ENCODE measurements at regions not wholly inside any gene's neighbourhood (a gene's known extent, or its start where the extent isn't known, plus 50 kb on each side); places are given as distances from the start of the nearest gene placed in this dataset.

DNA sequence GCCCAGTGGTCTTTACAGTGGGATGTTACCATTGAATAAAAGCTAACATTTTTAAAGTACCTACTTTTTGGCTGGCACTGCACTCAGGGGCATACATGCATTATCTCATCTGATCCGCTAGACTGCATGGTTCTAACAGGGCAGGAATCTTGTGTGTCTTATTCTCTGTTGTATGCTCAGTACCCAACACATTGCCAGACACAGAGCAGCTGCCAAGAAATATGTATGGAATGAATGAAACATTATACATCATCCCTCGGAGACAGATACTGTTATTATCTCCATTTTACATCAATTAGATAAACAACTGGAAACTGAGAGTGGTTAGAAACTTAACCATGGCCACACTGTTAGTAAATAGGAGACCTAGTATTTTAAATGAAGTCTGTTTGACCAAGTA lies 74.1 kb upstream of the CDH11 start:
- no peaks in the 10 kb centered on the region for H3K4me1 ChIP-seq
- H3K9me3 ChIP-seq = no peaks in the 10 kb centered on the region
- WGBS = 45% methylated on average over 2 of the region's 2 CpGs
- no peaks in the 10 kb centered on the region for H3K27me3 ChIP-seq
- H3K36me3 ChIP-seq = no peaks in the 10 kb centered on the region
- TF ChIP-seq, protein P1, sequence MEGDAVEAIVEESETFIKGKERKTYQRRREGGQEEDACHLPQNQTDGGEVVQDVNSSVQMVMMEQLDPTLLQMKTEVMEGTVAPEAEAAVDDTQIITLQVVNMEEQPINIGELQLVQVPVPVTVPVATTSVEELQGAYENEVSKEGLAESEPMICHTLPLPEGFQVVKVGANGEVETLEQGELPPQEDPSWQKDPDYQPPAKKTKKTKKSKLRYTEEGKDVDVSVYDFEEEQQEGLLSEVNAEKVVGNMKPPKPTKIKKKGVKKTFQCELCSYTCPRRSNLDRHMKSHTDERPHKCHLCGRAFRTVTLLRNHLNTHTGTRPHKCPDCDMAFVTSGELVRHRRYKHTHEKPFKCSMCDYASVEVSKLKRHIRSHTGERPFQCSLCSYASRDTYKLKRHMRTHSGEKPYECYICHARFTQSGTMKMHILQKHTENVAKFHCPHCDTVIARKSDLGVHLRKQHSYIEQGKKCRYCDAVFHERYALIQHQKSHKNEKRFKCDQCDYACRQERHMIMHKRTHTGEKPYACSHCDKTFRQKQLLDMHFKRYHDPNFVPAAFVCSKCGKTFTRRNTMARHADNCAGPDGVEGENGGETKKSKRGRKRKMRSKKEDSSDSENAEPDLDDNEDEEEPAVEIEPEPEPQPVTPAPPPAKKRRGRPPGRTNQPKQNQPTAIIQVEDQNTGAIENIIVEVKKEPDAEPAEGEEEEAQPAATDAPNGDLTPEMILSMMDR (IDR thresholded peaks at IDR 0.05) = no peak
- TF ChIP-seq POLR2A (IDR thresholded peaks at IDR 0.05) = no peak
- TF ChIP-seq POLR2AphosphoS5 (IDR thresholded peaks at IDR 0.05) = no peak
- no peak for TF ChIP-seq EP300 (IDR thresholded peaks at IDR 0.05)
- H3K4me3 ChIP-seq = no peak overlapping the region
- no peak for DNase-seq (ENCODE audit: low spot score in 2 of 2)
- H3K27ac ChIP-seq = no peak overlapping the region

DNA sequence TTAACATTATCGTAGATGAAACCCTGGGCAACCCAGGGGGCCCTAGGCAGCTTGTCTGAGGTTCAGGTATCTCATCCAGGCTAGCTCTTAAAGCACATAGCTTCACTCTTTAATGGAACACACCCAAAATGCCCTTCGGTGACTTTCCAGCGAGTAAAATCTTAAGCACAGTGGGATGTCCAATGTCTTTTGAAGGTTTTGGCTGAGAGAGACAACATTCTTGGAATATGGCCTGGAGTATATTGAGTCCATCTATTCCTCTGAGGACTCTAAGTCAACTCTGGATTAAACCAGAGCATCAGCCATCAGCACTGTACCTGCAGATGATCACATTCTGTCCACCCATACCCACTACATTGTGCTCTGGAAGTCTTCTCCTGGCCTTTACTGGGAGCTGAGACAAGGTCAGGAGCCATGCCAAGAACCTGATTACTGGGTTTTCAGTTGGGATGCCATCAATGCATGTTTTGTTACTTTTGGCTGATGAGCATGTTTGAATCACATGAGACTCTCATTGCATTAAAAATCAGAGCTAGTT lies 63.4 kb upstream of the CDH11 start:
- 32% methylated on average over 3 of the region's 3 CpGs for WGBS
- Histone ChIP-seq H3K9me3 (no peaks in the 10 kb centered on the region), H3K36me3 (no peaks in the 10 kb centered on the region), H3K27me3 (no peaks in the 10 kb centered on the region), H3K27ac (no peak overlapping the region), H3K4me1 (no peaks in the 10 kb centered on the region), H3K4me3 (no peak overlapping the region)
- TF ChIP-seq EP300 (IDR thresholded peaks at IDR 0.05) = no peak
- TF ChIP-seq POLR2AphosphoS5 (IDR thresholded peaks at IDR 0.05) = no peak
- no peak for TF ChIP-seq POLR2A (IDR thresholded peaks at IDR 0.05)
- TF ChIP-seq, protein P1 (IDR thresholded peaks at IDR 0.05) = no peak
- DNase-seq (ENCODE audit: low spot score in 2 of 2) = no peak

DNA sequence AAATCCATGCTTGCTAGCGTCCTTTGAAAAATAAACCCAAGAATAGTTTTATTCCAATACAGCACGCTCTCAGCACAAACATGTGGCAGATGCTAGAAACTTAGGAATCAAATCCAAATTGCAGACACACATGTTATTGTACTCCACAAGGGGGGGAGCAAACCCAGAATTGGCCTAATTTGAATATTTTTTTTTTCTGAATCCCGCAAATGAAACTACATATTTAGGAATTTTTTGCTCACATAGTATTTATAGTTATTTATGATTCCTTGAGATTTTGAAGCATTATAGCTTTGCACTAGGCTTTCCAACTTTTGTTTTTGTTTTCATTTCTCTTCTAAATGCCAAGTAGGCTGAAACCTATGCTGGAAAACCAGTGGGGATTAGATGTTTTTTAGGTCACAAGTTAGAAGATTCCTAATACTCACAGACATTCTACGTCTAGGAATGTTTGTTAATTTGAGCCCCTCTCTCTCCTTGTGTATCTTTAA lies 59.3 kb upstream of the CDH11 start:
- Histone ChIP-seq H3K27ac (no peak overlapping the region), H3K9me3 (no peaks in the 10 kb centered on the region), H3K27me3 (no peaks in the 10 kb centered on the region), H3K4me3 (no peak overlapping the region), H3K36me3 (no peaks in the 10 kb centered on the region), H3K4me1 (no peaks in the 10 kb centered on the region)
- DNase-seq (ENCODE audit: low spot score in 2 of 2) = no peak
- TF ChIP-seq POLR2AphosphoS5 (IDR thresholded peaks at IDR 0.05) (no peak), EP300 (IDR thresholded peaks at IDR 0.05) (no peak), POLR2A (IDR thresholded peaks at IDR 0.05) (no peak)
- TF ChIP-seq, protein P1 (IDR thresholded peaks at IDR 0.05) = no peak
- WGBS = 54% methylated on average over 4 of the region's 4 CpGs

DNA sequence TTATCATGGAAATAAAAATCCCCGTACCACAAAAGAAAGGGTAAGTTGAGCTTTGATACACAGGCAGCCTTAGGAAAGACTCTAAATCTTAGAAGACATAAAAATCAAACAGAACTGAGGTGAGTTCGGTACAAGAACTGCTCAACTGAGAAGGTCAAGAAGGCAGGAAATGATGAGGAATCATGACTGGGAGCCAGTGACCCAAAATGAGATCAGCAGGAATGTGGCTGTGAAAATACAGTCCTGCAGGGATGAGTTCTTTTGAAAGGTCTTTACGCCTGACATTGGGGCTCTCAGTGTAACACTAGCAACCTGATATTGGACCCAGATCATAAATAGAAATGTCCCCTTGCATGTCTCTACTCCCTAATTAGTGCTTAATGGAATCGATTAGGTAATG lies 56.3 kb upstream of the CDH11 start:
- 82% methylated on average over 4 of the region's 4 CpGs for WGBS
- no peaks in the 10 kb centered on the region for H3K36me3 ChIP-seq
- no peaks in the 10 kb centered on the region for H3K9me3 ChIP-seq
- DNase-seq (ENCODE audit: low spot score in 2 of 2) = no peak
- no peaks in the 10 kb centered on the region for H3K27me3 ChIP-seq
- TF ChIP-seq EP300 (IDR thresholded peaks at IDR 0.05) (no peak), POLR2A (IDR thresholded peaks at IDR 0.05) (no peak), POLR2AphosphoS5 (IDR thresholded peaks at IDR 0.05) (no peak)
- TF ChIP-seq, protein P1 (IDR thresholded peaks at IDR 0.05) = no peak
- no peak overlapping the region for H3K4me3 ChIP-seq
- H3K27ac ChIP-seq = no peak overlapping the region
- no peaks in the 10 kb centered on the region for H3K4me1 ChIP-seq

DNA sequence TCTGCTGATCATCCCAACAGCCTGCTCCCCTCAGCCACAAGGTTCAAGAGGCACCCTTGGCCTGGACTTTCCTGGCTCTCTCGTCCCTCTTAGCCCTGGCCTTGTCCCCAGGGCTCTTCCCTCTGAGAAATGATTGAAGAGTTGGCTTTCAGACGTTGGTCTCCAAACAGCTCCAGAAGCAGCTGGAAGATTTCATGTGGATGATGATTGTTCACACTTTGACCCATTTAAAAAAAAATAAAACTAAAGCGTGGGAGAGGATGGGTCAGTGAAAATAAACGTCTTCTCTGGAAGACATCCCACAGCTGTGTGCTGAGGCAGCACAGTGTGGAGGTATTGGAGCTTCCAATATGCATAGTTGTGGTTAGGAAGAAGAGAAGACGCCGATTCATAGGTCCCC lies 54.7 kb upstream of the CDH11 start:
- Histone ChIP-seq H3K4me3 (no peak overlapping the region), H3K4me1 (no peaks in the 10 kb centered on the region), H3K27ac (no peak overlapping the region), H3K27me3 (no peaks in the 10 kb centered on the region), H3K36me3 (no peaks in the 10 kb centered on the region), H3K9me3 (no peaks in the 10 kb centered on the region)
- DNase-seq (ENCODE audit: low spot score in 2 of 2) = no peak
- no peak for TF ChIP-seq POLR2AphosphoS5 (IDR thresholded peaks at IDR 0.05)
- no peak for TF ChIP-seq POLR2A (IDR thresholded peaks at IDR 0.05)
- TF ChIP-seq, protein P1 (IDR thresholded peaks at IDR 0.05) = no peak
- no peak for TF ChIP-seq EP300 (IDR thresholded peaks at IDR 0.05)
- 54% methylated on average over 6 of the region's 6 CpGs for WGBS

Data from suprapubic skin (tissue), 4 donors.